RKO (cell line): ENCODE measurements at regions not wholly inside any gene's neighbourhood (a gene's known extent, or its start where the extent isn't known, plus 50 kb on each side); places are given as distances from the start of the nearest gene placed in this dataset.

Experiments
- DNase-seq: peaks from one replicate; pipeline ENCODE4 v3.0.0-alpha.2; 2016; ENCODE audit warnings: low spot score

DNA sequence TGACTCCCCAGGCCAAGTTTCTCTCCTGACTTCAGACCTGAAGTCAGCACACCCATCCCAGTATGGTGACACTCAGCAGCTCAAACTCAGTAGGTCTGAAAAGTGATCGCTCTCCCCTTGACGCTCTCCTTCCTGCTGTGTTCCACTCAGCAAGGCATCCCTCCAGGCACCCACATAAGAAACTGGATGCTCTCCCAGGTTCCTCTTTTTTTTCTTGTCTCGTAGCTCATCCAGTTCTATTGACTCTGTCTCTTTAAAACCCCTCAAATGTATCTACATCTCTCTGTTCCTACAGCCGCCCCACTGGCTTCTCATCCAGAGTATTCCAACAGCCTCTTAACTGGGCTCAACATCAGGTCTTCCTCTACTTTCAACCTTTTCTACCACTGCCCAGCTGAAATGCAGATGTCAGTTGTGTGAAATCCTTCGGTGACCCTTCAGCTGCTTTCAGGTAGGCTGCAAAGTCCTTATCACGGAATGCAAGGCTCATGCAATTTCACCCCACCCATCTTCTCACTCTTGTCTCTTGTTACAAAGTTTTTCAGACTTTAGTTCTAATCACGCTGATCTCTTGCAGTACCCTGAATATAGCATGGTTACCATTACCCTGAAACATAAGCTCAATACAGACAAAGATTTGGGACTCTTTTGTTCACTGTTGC, 286.2 kb upstream of the POU3F1 start:
- DNase-seq = no peak

DNA sequence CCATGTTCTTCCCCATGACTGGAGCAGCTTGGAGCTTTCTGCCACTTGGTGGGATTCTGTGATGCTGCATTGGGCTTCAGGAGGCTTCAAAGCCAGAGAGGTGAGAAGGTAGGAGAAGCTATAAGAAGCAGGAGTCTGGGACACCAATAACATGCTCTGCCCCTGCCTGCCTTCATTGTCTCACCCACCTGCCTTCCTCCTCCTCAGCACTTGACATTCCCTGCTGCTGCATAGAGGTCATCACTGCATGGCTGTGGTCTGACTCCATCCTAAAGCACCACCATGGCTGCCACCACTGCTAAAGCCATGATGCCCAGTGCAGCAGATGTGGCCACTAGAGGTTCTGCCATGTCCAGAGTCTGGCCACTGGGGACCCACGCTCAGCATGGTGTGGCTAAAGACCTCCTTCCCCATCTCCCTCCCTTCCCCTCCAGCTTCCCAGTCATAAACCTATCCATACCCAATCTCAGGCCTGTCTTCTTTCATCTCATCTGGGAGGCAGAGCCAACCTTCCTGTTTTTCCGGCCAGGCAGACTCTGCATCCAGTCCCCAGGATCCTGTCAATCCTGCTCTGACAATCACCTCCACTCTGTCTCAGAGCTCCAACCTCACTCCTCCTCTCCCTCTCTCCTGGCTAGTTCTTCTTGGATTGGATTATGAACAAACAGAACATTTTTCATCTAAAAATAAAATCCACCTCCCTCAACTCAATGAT, 285.1 kb upstream of the POU3F1 start:
- no peak for DNase-seq

DNA sequence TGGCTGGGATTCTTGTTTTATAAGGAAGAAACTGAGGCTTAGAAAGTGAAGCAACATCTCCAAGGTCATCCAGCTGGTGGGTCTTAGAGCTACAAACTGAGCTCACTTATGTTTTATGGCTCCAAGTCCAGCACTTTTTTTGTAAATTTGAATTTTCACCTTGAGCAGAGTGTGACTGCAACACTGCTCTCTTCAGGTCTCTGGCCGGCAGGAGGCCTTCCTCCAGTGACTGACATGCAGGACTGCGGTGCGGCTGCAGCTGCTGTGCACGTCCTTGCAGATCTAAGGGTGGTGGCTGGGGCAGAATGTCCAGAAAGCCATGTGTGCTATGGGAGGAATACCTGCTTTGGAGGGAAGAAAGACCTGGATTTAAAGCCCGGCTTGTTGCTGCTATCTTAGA, 284.2 kb upstream of the POU3F1 start:
- DNase-seq = no peak

DNA sequence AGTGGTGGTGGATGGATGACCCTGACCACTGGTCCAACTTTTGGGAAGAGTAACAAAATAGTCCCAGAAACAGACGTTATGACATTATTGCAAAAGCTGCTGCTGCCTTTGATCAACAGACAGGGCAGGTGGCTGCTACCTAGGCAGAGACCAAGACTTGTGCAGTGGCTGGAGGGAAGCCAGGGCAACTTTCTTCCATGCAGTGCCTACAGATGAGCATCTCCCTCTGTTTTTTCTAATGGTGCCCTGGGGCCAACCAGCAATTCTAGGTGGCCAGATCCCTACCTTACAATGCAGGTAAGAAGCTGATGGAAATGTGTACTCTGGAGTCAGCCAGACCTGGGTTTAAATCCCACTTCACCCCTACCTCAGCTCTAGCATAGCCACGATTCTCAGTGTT, 283.1 kb upstream of the POU3F1 start:
- DNase-seq = no peak

DNA sequence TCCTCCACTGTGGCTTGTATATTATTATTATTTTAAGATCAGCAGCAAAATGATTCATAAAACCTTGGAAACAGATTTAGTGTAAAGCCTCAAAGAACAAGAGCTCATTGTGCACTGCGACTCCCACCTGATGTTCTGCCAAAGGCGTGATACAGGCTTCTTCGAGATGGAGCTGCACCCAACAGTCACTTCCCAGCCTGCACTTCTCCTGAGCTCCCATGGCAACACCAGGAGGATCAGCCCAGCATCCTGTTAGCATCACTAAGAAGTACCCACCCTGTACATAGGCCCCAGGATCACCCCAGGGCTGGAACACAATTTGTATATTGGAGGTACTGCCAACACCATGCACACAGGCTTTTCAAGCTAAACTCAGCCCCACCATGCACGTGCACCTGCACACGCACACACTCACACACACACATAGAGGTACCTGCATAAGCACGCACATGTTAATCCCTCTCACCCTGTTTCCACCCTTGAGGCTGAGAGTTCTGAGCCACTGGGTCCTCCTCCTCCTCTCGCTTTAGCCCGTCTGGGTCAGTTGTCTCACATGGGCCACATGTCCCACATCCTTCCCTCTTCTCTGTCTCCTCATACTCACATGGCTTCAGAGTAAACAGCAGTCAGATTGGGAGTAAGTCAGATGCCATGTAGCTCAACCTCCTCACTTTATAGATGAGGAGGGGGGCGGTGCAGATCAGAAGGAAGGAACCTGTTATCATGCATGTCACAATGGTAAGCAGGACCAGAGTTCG, 281.9 kb upstream of the POU3F1 start:
- no peak for DNase-seq

DNA sequence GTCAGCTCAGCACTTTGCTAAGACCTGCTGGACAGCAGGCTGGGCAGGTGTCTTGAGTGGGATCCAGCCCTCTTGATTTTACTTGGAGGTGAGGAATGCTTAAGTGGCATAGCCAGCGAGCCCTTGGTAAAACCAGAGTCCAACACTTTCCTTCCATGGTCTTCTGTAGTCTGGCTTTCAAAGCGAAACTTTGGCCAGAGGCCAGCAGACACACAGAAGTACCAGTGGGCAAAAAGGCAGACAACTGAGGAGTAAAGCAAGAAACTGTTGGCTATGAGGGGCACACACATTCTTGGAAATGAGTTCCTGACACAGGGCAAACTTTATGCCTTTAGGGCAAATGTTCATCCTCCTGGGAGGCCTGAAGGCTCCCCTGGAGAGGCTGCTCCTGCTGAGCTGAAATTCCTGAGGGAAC, 281.0 kb upstream of the POU3F1 start:
- no peak for DNase-seq

DNA sequence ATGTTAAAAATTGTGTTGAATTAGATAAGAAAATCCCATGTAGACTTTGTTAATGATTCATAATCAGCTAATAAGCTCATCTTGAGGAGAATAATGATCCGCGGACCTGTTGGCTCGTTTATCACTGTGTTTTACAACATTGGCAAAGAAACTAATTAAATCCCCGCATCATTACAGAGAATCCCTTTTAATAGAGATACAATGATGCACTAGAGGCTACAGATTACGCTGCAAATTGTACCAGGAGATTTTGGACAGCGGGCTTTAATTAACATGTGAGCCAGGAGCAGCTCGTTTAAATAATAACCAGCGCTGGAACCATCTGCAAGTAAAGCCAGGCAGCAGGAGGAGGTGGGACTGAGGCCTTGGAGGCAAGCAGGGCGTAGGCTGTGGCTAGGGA, 280.3 kb upstream of the POU3F1 start:
- DNase-seq = no peak

DNA sequence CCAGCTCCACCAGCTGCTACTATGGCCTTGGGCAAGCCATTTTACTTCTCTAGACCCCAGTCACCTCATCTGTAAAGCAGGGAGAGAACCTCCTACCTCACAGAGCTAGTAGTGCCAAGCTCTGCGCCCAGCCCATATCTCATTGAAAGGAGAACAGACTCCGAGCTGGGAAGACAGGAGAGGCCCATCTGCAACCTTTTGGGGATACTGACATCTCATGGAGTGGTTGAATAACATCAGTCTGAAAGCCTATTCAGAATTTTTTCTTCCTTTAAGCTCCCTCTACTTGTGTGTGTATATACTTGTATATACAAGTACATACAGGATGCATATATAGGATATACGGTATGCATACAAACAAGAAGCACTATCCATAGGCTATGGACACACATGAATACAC, 279.5 kb upstream of the POU3F1 start:
- DNase-seq = no peak

DNA sequence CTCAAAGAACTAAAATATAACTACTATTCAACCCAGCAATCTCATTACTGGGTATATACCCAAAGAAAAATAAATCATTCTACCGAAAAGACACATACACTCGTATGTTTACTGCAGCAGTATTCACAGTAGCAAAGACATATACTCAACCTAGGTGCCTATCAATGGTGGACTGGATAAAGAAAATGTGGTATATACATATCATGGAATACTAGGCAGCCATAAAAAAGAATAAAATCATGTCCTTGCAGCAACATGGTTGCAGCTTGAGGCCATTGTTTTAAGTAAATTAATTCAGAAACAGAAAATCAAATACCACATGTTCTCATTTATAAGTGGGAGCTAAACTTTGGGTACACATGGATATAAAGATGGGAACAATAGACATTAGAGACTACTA, 266.2 kb upstream of the POU3F1 start:
- DNase-seq = no peak

DNA sequence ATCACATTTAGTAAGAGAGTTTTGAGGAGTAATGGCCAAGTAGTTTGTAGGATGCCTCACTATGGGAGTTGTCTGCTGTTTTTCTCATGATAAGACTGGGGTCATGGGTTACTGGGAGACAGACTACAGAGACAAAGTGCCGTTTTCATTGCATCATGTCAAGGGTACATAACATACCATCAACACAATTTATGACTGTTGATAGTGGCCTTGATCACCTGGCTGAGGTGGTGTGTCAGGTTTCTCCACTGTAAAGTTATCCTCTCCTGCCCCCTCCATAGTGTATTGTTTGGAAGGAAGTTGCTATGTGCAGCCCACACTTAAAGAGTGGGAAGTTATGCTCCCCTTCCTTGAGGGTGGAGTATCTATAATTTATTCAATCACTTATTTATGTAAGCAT, 263.5 kb upstream of the POU3F1 start:
- no peak for DNase-seq

DNA sequence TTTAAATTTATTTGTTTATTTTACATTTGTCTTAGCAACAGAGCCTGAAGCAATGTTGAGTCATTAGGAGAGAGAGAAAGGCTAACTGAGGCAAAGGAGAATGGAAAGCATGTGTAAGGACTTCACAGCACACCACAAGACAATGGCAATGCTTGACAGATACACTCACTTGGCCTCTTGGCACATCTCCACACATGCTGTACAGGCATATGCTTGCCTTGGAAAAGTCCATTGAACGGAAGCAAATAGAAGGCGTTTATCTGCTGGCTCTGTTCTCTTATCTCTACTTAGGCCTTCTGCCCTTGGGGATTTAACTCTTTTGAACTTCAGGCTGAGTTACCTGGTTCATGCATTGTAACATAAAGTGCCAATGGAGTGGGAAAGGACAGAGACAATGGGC, 262.2 kb upstream of the POU3F1 start:
- peak; percentile 9 for DNase-seq

DNA sequence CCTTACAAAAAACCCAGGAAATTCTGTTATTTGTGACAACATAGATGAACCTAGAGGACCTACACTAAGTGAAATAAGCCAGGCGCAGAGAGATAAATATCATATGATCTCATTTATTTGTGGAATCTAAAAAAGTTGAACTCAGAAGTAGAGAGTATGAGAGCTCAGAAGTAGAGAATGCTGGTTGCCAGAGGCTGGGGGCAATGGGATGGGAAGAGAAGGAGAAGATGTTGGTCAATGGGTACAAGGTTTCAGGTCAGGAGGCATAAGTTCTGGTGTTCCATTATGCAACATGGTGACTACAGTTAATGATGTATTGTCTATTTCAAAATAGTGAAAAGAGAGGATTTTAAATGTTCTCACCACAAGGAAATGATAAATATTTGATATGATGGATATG, 259.1 kb upstream of the POU3F1 start:
- DNase-seq = no peak

DNA sequence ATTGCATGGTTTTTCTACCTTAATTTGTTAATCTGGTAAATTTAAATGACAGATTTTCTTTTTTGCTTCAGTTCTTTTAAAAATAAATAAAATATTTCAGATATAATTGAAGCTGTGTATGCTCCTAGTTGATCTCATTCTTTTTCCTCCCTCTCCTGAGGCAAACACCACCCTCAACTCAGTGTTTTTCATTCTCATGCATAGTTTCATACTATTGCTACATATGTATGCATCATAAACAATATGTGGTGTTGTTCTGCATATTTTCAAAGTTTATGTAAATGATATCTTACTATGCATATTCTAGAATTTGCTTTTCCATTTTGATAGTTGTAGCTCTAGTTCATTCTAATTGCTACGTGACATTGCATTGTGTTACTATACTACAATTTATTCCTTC, 257.2 kb upstream of the POU3F1 start:
- no peak for DNase-seq

DNA sequence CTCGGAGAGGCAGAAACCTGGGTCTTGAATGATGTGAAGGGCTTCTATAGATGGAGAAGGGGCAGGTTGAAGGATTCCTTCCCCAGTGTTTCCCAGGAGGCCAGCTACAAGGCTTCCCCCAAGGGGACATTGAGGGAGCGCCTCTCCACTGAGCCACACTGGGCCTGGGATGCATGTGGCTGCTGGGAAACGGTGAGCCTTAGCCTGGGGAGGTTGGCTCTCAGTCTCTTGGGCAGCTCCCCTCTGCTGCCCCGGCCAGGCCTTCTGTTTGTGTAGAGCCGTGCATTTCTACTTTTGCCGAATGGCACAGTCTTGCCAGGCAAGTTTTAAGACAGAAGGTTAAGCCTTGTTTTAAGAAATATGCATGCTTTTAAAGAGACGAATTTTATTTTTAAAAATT, 254.4 kb upstream of the POU3F1 start:
- DNase-seq = no peak

DNA sequence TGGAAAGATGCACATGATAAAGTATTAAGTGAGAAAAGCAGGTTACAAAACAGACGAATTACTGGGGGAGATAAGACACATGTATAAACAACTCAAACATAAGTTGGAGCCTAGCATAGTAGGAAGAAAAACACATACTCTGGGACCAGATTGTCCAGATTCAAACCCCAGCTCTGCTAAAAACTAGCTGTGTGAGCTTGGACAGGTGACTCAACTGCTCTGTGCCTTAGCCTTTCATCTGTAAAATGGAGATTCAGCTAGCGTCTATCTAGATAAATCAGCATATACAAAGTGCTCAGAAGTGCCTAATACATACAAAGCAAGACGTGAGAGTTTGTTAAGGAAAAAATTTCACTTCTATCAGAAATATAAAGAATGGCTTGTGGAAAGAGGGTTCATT, 254.0 kb upstream of the POU3F1 start:
- no peak for DNase-seq

DNA sequence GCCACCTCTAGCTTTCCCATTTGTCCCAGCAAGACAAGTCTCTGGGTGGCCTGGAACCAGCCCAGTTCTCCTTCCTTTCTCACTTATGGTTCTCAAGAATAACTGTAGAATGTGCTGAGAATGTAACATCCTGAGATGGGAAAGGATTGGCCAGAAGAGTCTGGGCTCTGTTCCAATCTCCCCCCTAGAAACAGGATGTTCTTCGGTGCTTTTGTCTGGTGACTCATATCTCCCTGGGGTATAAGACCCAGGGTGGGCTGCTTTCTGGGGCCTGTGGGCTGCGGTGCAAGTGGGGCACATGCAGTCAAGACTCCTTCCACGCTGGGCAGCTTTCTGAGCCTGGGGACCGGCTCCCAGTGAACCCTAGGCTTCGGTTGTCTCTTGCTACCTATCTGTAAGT, 251.2 kb upstream of the POU3F1 start:
- no peak for DNase-seq

DNA sequence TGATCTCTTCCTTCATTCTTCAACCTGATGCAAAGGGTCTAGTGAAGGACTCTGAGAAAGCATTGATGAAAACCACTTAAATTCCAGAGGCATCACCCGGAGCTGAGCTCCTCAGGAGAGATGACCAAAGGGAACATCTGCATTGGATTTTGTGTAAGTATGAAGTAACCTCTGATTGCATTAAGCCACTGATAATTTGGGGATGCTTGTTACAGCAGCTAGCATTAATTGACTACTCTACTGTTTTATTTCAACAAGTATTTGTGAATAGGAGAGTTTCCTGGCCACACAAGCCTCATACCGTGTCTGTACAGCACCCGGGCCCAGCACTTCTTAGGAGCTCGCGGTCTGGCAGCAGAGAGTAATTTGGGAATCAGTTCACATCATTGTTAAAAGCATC, 250.7 kb upstream of the POU3F1 start:
- no peak for DNase-seq

DNA sequence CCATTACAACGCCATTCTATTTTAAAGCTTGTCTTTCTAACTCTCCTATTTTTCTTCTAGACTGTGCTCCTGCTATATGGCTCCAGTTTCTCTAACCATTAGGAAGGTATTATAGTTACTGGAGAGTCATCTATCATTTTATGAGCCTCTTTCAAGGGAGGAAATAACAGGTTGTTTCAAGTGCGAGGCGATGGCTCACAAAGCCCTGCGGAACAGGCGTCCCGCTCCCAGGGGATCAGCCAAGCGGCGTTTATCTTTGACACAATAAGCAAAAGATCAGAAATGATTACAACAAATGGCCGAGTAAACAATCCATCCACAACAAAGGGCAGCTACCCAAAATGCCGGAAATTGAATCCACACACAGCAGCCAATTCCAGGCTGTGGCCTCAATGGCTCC, 249.5 kb upstream of the POU3F1 start:
- no peak for DNase-seq

DNA sequence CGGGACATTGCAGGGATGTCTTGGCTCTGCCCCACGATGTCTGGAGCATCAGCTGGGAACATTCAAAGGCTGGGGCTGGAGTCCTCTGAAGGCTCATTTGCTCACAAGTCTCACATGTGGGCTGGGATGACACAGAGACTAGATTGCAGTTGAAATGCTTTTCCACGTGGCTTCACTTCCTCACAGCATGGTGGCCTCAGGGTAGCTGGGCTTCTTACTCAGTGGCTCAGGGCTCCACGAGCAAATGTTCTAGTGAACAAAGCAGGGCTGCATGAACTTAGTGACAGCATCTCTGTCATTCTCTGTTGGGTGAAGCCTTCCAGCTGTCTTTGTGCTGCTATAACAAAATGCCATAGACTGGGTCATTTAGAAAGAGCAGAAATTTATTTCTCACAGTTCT, 247.0 kb upstream of the POU3F1 start:
- DNase-seq = no peak

DNA sequence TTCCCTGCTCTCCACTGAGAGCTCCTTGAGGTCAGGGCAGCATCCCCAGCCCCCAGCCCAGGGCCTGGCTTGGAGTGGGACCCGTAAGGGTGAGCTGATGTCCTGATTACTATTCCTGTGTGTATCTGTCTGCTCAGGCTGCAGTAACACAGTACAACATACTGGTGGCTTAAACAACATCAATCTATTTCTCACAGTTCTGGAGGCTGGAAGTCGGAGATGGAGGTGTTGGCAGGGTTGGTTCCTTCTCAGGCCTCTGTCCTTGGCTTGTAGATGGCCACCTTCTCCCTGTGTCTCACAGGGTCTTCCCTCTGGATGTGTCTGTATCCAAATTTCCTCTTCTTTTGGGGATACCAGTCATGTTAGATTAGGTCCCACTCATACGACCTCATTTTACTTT, 246.4 kb upstream of the POU3F1 start:
- DNase-seq = no peak

DNA sequence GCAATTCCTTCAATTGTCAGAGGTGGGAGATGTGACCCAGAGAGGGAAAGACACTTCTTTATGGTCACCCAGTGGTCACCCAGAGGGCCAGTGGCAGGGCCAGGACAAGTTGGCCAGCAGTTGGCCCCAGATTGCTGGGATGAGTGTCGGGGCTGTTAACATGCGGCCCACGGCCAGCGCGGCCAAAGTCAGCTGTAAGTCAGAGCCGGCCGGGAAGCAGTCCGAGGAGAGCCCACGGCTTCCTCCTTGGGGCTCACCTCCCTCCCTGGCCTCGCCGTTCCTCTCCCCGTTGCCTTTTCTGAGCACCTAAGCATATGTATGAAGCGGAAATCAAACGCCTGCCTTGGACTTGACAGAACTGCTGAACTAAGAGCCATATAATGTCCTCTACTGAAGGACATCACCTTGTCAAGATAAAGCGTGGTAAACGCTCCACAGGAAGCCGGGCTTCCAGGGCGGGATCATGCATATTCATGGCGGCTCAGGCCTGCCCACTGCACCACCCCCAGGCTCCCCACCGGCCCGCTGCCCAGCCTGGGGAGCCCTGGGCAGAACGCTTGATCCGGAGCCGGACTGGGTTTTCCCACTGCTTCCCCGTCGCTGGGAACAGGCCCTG, 245.4 kb upstream of the POU3F1 start:
- DNase-seq = no peak

DNA sequence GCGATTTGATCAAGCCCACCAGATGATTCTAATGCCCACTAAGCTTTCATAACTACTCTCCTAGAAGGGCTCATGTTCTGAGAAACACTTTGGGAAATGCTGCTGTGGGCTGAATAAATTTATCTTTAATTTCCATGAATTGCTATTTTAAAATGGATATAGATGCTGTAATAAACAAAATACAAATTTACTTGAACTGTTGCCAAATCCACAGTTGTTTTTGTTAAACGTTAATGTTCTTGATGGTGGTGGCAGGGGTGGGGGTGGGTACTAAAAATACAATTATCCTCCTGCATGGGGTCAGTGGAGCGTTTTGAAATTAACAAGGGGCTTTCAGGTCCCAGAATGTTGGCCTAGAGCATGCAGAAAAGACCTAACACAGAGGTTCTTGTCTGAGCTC, 244.7 kb upstream of the POU3F1 start:
- DNase-seq = no peak

DNA sequence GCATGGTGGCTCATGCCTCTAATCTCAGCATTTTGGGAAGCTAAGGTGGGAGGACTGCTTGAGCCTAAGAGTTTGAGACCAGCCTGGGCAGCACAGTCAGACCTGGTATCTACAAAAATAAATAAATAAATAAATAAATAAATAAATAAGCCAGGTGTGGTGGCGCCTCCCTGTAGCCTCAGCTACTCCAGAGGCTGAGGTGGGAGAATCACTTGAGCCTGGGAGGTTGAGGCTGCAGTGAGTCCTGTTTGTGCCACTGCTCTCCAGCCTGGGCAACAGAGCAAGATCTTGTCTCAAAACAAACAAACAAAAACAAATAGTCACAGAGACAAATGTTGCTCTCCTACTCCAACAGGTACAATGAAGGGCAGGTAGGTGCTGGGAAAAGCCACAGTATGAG, 242.4 kb upstream of the POU3F1 start:
- DNase-seq = no peak
